ENCODE measurements at regions not wholly inside any gene's neighbourhood (a gene's known extent, or its start where the extent isn't known, plus 50 kb on each side); places are given as distances from the start of the nearest gene placed in this dataset.
A peak's percentile ranks its signal among the peaks of the same experiment; 100 is the strongest.

DNA sequence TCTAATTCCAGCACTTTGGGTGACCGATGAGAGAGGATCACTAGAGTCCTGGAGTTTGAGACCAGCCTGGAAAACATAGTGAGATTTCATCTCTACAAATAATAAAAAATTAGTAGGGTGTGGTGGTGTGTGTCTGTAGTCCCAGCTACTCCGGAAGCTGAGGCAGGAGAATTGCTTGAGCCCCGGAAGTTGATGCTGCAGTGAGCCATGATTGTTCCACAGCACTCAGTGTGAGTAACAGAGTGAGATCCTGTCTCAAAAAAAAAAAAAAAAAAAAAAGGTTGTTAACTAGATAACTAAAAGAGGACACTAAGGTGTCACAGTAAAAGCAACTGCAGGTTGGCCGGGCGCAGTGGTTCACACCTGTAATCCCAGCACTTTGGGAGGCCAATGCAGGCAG, 121.3 kb upstream of the MAX start:
- TF ChIP-seq, protein P1, sequence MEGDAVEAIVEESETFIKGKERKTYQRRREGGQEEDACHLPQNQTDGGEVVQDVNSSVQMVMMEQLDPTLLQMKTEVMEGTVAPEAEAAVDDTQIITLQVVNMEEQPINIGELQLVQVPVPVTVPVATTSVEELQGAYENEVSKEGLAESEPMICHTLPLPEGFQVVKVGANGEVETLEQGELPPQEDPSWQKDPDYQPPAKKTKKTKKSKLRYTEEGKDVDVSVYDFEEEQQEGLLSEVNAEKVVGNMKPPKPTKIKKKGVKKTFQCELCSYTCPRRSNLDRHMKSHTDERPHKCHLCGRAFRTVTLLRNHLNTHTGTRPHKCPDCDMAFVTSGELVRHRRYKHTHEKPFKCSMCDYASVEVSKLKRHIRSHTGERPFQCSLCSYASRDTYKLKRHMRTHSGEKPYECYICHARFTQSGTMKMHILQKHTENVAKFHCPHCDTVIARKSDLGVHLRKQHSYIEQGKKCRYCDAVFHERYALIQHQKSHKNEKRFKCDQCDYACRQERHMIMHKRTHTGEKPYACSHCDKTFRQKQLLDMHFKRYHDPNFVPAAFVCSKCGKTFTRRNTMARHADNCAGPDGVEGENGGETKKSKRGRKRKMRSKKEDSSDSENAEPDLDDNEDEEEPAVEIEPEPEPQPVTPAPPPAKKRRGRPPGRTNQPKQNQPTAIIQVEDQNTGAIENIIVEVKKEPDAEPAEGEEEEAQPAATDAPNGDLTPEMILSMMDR (IDR thresholded peaks at IDR 0.05): no peak
- intact Hi-C loops (cut with micrococcal nuclease): loop anchor here (5.0 kb wide), 1 partner anchor 184 kb away; no protein-coding TSS in a partner anchor
- no peaks in the 10 kb centered on the region for H3K36me3 Mint-ChIP-seq (ENCODE audit: low read depth)
- peaks cover 27% of the 10 kb centered on the region for H3K4me1 Mint-ChIP-seq (ENCODE audit: low read depth)
- ChIA-PET POLR2A (no interaction called here), CTCF (interaction anchor here (0.9 to 5.7 kb wide), 5 partner anchors 35 to 190 kb away, joined by 3 to 44 read pairs (median 3); partner anchors contain the start of gene FUT8)
- DNase-seq: no peak
- H3K27me3 Mint-ChIP-seq: no peaks in the 10 kb centered on the region
- no peak overlapping the region for H3K27ac Mint-ChIP-seq
- no peaks in the 10 kb centered on the region for H3K9me3 Mint-ChIP-seq
- ATAC-seq: no peak
- H3K4me3 Mint-ChIP-seq: no peak overlapping the region

DNA sequence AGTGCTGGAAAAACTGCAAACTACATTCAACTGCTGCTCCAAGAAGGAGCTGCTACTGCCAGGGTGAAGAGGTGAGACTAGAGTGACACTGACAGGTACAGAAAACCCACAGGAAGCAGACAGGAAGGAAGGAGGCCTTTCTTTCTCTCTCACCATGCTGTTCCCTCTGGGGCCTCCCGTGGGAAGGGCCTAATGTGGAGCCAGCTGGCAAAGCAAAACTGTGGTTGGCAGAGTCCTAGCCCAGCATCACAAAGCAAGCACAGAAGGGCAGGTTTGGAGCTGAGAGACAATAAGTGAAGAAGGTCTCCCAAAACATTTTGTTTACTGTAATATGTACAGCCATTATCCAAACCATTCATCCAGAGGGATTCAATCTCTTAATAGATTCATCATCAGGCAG, 122.5 kb upstream of the MAX start:
- H3K9me3 Mint-ChIP-seq: no peaks in the 10 kb centered on the region
- no peaks in the 10 kb centered on the region for H3K36me3 Mint-ChIP-seq (ENCODE audit: low read depth)
- CTCF ChIA-PET: interaction anchor here (1.3 to 3.1 kb wide), 4 partner anchors 61 to 735 kb away, joined by 3 to 11 read pairs (median 4); no protein-coding TSS in a partner anchor
- POLR2A ChIA-PET: interaction anchor here (1.2 kb wide), 1 partner anchor 62 kb away, joined by 3 read pairs; no protein-coding TSS in a partner anchor
- TF ChIP-seq, protein P1 (IDR thresholded peaks at IDR 0.05): no peak
- intact Hi-C loops (cut with micrococcal nuclease): loop anchor here (5.0 kb wide), 1 partner anchor 183 kb away; no protein-coding TSS in a partner anchor
- peaks cover 38% of the 10 kb centered on the region for H3K4me1 Mint-ChIP-seq (ENCODE audit: low read depth)
- no peaks in the 10 kb centered on the region for H3K27me3 Mint-ChIP-seq
- DNase-seq (no peak), ATAC-seq (no peak)
- no peak overlapping the region for H3K4me3 Mint-ChIP-seq
- peak overlapping the region; percentile 46 for H3K27ac Mint-ChIP-seq

DNA sequence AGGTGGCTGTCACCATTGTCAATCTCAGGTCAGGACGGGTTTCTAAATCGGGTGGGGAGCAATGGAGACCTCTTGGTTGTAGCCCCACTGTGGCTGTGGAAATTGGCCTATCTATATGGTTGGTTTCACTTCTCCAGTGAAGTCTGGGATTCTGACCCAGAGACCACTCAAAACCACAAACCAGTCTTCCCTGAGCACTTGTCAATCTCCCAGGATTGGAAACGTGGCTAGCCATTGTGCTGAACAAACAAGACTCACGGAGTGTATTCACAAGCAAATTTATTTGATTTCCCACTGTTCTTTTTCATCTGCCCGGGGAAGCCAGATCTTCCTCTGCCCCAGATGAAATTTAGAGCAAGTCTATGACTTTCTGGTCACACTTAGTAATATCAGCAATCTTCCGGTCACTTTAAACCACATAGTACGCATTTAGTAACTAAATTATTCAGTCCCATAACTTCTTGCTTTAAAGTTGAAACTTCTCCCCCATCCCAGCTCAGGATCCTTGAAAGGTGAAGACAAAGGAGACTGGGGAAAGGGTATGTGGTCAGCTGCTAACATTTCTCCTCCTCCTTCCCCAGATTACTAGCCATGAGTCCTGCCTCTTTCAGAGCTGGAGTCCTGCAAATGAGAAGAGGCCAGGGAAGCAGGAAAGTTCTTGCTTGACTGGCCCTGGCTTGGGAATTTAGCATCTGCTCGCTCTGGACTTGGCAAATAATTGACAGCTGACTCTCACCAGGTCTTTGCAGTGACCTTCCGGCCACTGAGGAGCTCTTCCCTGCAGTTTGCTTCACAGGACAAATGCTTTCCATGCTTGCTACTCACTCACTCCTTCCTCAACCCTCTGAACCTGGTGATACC, 123.2 kb upstream of the MAX start:
- Mint-ChIP-seq H3K4me1 (ENCODE audit: low read depth) (peaks cover 45% of the 10 kb centered on the region), H3K4me3 (no peak overlapping the region), H3K36me3 (ENCODE audit: low read depth) (no peaks in the 10 kb centered on the region), H3K9me3 (no peaks in the 10 kb centered on the region), H3K27ac (no peak overlapping the region), H3K27me3 (no peaks in the 10 kb centered on the region)
- ChIA-PET POLR2A (interaction anchor here (1.2 kb wide), 1 partner anchor 62 kb away, joined by 3 read pairs; no protein-coding TSS in a partner anchor), CTCF (interaction anchor here (0.7 to 3.1 kb wide), 6 partner anchors 16 to 734 kb away, joined by 3 to 11 read pairs (median 4); no protein-coding TSS in a partner anchor)
- ATAC-seq (no peak), DNase-seq (no peak)
- TF ChIP-seq, protein P1 (IDR thresholded peaks at IDR 0.05): no peak
- intact Hi-C loops (cut with micrococcal nuclease): no loop called here

DNA sequence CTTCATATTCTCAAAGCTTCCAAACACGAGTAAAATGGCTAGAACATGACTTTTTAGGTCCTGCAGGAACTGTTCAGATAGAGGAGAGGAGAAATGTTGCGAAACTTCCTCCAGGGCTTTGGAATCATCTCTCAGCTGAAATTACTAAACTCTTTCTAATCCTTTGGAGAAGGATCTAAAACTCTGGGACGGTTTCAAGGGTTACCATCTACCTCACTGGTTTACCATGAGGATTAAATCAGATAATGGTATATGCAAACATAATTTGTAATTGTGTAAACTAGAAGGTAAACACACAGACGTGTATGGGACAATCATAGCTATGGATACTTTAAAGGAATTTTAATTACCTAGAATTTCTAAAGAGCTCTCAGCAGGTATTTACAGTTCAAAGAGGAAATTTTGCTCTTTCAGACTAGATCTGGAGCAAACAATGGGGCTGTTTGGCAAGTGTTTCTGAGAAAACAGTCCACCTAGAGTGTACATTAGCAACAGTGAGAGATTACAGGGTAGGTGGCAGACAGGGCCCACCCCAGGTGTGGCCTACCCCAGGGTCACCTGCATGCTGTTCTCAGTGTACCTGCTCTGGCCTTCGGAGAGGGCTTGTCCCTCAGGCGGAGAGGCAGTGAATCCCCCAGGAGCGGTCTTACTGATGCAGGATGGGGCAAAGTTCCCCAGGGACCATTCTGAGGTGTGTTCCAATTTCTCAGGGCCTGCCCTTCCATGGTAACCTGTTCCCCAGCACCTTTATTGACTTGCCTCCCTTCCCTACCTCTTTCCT, 124.7 kb upstream of the MAX start:
- Mint-ChIP-seq H3K27me3 (no peaks in the 10 kb centered on the region), H3K4me3 (no peak overlapping the region), H3K4me1 (ENCODE audit: low read depth) (peaks cover 46% of the 10 kb centered on the region), H3K36me3 (ENCODE audit: low read depth) (no peaks in the 10 kb centered on the region), H3K27ac (no peak overlapping the region), H3K9me3 (no peaks in the 10 kb centered on the region)
- TF ChIP-seq, protein P1 (IDR thresholded peaks at IDR 0.05): no peak
- ATAC-seq (no peak), DNase-seq (no peak)
- intact Hi-C loops (cut with micrococcal nuclease): no loop called here
- CTCF ChIA-PET: interaction anchor here (0.6 to 3.1 kb wide), 3 partner anchors 63 to 598 kb away, joined by 3 to 11 read pairs (median 4); no protein-coding TSS in a partner anchor
- POLR2A ChIA-PET: no interaction called here
